SK-N-MC (cell line): ENCODE measurements at regions not wholly inside any gene's neighbourhood (a gene's known extent, or its start where the extent isn't known, plus 50 kb on each side); places are given as distances from the start of the nearest gene placed in this dataset.

ENCODE experiments used
- EZH2 ChIP-seq: fragments of 200-600 bp; sonication (generic); IDR thresholded peaks from one replicate; pipeline ENCODE4 v1.6.1; 2017; ENCODE audit warnings: antibody characterized with exemption
- FOXP2 ChIP-seq: optimal IDR thresholded peaks from 2 replicates; pipeline ENCODE3; 2011; ENCODE audit warnings: mild to moderate bottlenecking, moderate library complexity; ENCODE audit not compliant: insufficient read depth; ENCODE audit errors: extremely low read length, control extremely low read depth
- POLR2AphosphoS5 ChIP-seq: IDR thresholded peaks from 2 replicates; pipeline ENCODE4 v1.6.1; 2012; ENCODE audit warnings: mild to moderate bottlenecking, low read depth, low read length, borderline replicate concordance

- no peak for TF ChIP-seq EZH2
- TF ChIP-seq POLR2AphosphoS5: no peak
- no peak for TF ChIP-seq FOXP2
Observed at GRCh38 chrX:25432396-25432795, 416.6 kb upstream of the ARX start.
